ENCODE measurements at regions not wholly inside any gene's neighbourhood (a gene's known extent, or its start where the extent isn't known, plus 50 kb on each side); places are given as distances from the start of the nearest gene placed in this dataset.

GRCh38 chr4:95985791-95986550 is 146.1 kb downstream of the PDHA2 start:
- H3K4me3 ChIP-seq (ENCODE audit: low read length): no peak overlapping the region
- no peak for DNase-seq (ENCODE audit: low read depth)
- no peak for TF ChIP-seq CTCF (conservative IDR thresholded peaks at IDR 0.05; ENCODE audit: low read length)

GRCh38 chr4:95987851-95988250 is 148.0 kb downstream of the PDHA2 start:
- TF ChIP-seq CTCF (conservative IDR thresholded peaks at IDR 0.05; ENCODE audit: low read length): no peak

GRCh38 chr4:95998311-95998710 is 158.4 kb downstream of the PDHA2 start:
- no peak for DNase-seq (ENCODE audit: low read depth)
- TF ChIP-seq CTCF (conservative IDR thresholded peaks at IDR 0.05; ENCODE audit: low read length): no peak
- H3K4me3 ChIP-seq (ENCODE audit: low read length): no peak overlapping the region

More at GRCh38 chr4:95987851-95988250, 148.0 kb downstream of the PDHA2 start:
- DNase-seq (ENCODE audit: low read depth): no peak
- H3K4me3 ChIP-seq (ENCODE audit: low read length): no peak overlapping the region

GRCh38 chr4:96003951-96004740 is 164.3 kb downstream of the PDHA2 start:
- H3K4me3 ChIP-seq (ENCODE audit: low read length): no peak overlapping the region
- no peak for TF ChIP-seq CTCF (conservative IDR thresholded peaks at IDR 0.05; ENCODE audit: low read length)
- no peak for DNase-seq (ENCODE audit: low read depth)

- no peak overlapping the region for H3K4me3 ChIP-seq (ENCODE audit: low read length)
- TF ChIP-seq CTCF (conservative IDR thresholded peaks at IDR 0.05; ENCODE audit: low read length): no peak
- DNase-seq (ENCODE audit: low read depth): no peak
Observed at GRCh38 chr4:96009427-96010119, 169.7 kb downstream of the PDHA2 start.

- H3K4me3 ChIP-seq (ENCODE audit: low read length): no peak overlapping the region
- no peak for DNase-seq (ENCODE audit: low read depth)
- no peak for TF ChIP-seq CTCF (conservative IDR thresholded peaks at IDR 0.05; ENCODE audit: low read length)
Observed at GRCh38 chr4:96012687-96013086, 172.8 kb downstream of the PDHA2 start.
